ENCODE measurements at regions not wholly inside any gene's neighbourhood (a gene's known extent, or its start where the extent isn't known, plus 50 kb on each side); places are given as distances from the start of the nearest gene placed in this dataset.

DNA sequence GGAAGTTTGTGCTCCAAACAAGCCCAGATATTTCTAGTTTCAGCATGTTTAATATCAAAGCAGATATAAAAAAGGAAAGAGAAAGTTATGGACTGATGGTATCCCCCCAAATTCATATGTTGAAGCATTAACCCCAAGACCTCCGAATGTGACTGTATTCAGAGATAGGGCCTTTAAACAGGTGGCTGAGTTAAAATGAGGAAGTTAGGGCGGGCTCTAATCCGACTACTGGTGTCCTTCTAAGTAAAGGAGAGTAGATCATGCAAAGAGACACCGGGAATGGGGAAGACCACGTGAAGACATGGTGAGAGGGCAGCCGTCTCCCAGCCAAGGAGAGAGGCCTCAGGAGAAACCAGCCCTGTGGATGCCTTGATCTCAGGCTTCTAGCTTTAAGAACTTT is 324.1 kb upstream of the KIF2A start:
- H3K4me1 Mint-ChIP-seq (ENCODE audit: low read depth) = no peaks in the 10 kb centered on the region
- peaks cover 5% of the 10 kb centered on the region for H3K27me3 Mint-ChIP-seq
- no peak overlapping the region for H3K4me3 Mint-ChIP-seq
- peaks cover 2% of the 10 kb centered on the region for H3K9me3 Mint-ChIP-seq (ENCODE audit: low read depth)
- no peak overlapping the region for H3K27ac Mint-ChIP-seq
- H3K36me3 Mint-ChIP-seq = no peaks in the 10 kb centered on the region

DNA sequence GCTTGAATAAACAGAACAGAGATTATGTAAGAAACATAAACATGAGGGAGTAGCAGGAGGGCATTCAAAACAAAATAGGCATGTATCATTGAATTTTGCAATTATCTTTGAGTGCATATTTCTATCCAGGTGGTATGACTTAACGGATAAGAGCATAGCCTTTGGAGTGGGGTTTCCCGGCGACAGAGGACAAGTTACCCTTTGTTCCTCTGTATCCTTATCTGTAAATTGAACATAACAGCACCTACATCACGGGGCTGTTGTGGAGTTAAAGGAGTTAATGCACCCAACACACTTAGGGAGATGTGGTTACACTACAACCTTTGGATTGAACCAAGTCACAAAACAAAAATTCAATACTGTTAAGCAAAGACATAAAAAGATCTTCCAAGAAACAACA is 314.6 kb upstream of the KIF2A start:
- Mint-ChIP-seq H3K27ac (no peak overlapping the region), H3K27me3 (peaks cover 3% of the 10 kb centered on the region), H3K4me3 (no peak overlapping the region), H3K9me3 (ENCODE audit: low read depth) (peaks cover 7% of the 10 kb centered on the region), H3K36me3 (no peaks in the 10 kb centered on the region), H3K4me1 (ENCODE audit: low read depth) (no peaks in the 10 kb centered on the region)

DNA sequence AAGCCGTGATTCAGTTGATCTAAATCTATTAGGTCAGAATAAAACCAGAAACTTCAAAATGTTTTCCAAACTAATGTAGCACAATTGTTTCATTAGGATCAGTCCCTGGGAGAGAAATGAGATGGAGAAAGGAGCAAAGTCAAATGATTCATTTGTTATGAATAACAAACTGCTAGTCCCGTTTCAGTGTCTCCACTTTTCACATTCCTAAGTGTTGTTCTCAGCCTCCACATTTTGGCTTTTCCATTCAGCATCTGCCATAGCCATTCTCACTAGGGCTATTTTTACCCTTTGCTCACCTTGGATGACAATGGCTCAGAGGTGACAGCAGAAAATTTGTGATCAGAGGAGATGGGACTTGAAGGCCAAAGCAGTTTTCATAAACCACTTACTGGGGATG is 314.1 kb upstream of the KIF2A start:
- Mint-ChIP-seq H3K27ac (no peak overlapping the region), H3K9me3 (ENCODE audit: low read depth) (peaks cover 4% of the 10 kb centered on the region), H3K27me3 (peaks cover 3% of the 10 kb centered on the region), H3K4me3 (no peak overlapping the region), H3K4me1 (ENCODE audit: low read depth) (no peaks in the 10 kb centered on the region), H3K36me3 (no peaks in the 10 kb centered on the region)

DNA sequence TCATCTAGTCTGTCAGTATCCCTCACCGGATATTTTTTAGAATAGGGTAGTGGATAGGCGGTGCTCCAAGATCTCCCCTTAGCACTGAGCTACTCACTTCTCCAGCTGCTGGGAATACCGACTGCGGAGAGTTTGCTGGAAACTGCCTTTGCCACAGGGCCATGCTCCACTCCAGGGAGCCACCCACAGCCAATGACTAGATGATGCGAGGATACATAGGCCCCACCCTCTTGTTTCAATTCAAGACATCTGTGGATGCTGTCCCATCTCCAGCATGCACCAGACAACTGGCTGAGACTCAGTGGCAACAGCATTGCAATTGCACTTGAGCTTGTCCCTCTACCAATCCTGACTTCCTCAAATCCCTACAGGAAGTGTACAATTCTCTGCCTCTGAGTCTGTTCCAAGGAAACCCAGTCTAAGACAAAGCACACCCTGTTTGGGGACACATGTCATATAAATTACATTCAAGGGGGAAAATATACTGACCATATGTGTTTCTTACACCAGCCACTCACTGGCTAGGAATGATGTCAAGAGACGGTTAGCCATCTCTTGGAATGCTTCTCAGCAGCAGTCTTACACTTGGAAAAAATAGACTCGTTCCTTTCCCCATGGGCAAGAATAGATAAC is 312.6 kb upstream of the KIF2A start:
- Mint-ChIP-seq H3K27ac (no peak overlapping the region), H3K27me3 (peaks cover 3% of the 10 kb centered on the region), H3K36me3 (no peaks in the 10 kb centered on the region), H3K4me3 (no peak overlapping the region), H3K4me1 (ENCODE audit: low read depth) (no peaks in the 10 kb centered on the region), H3K9me3 (ENCODE audit: low read depth) (no peaks in the 10 kb centered on the region)

DNA sequence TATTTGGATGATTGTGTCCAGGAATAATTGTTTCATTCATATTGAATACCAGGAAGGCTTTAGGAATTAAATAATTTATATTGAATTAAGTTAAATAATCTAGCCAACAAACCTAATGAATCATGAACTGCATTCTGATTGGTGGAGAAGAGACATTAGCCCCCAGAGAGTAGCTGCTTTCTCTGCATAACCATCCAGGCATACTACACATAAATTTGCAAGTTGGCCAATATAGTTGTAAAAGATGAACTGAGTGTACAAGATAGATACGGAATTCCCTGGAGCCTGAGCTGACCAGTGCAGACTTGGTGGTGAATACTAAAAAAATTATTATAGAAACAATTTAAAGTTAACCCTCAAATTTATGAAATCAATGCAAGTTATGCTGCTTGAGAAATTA is 311.8 kb upstream of the KIF2A start:
- Mint-ChIP-seq H3K36me3 (no peaks in the 10 kb centered on the region), H3K27ac (no peak overlapping the region), H3K4me3 (no peak overlapping the region), H3K9me3 (ENCODE audit: low read depth) (no peaks in the 10 kb centered on the region), H3K4me1 (ENCODE audit: low read depth) (no peaks in the 10 kb centered on the region), H3K27me3 (peaks cover 3% of the 10 kb centered on the region)

DNA sequence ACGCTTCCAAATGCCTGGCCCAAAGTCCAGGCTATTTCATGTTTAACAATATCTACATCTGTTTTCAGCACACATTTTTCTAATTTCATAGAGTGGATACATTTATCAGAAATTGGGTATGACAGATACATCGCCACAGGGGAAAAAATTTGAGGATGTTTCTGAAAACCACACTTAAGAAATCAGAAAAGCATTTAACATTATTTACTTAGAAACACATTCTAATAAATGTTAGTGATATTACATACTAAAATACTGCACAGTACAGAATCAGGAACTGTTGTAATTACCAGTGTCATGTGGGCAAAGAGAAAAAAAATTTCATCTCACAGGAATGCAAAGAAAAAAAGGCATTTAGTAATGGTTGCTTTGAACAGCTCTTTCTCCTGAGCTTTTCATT is 310.5 kb upstream of the KIF2A start:
- H3K4me1 Mint-ChIP-seq (ENCODE audit: low read depth) = no peaks in the 10 kb centered on the region
- no peaks in the 10 kb centered on the region for H3K27me3 Mint-ChIP-seq
- no peak overlapping the region for H3K27ac Mint-ChIP-seq
- no peak overlapping the region for H3K4me3 Mint-ChIP-seq
- H3K9me3 Mint-ChIP-seq (ENCODE audit: low read depth) = no peaks in the 10 kb centered on the region
- no peaks in the 10 kb centered on the region for H3K36me3 Mint-ChIP-seq

DNA sequence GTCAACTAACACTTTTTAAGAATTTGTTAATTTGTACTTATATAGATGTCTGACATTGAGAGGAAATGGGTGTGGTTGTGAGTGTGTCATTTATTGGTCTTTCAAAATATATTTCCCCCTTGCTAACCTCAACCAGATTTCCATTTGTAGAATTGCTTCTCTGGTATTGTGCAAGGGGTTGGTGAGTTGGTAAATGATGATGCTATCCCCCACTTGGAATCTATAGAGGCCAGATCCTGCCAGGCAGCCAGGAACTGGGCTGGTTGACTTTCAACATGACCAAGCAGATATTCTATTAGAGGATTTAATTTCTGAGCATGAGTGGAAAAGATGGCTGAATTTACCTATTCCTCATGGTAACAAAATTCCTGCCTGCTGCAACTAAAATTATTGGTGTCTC is 306.6 kb upstream of the KIF2A start:
- Mint-ChIP-seq H3K36me3 (no peaks in the 10 kb centered on the region), H3K4me3 (no peak overlapping the region), H3K4me1 (ENCODE audit: low read depth) (no peaks in the 10 kb centered on the region), H3K9me3 (ENCODE audit: low read depth) (peaks cover 3% of the 10 kb centered on the region), H3K27ac (no peak overlapping the region), H3K27me3 (peaks cover 5% of the 10 kb centered on the region)

DNA sequence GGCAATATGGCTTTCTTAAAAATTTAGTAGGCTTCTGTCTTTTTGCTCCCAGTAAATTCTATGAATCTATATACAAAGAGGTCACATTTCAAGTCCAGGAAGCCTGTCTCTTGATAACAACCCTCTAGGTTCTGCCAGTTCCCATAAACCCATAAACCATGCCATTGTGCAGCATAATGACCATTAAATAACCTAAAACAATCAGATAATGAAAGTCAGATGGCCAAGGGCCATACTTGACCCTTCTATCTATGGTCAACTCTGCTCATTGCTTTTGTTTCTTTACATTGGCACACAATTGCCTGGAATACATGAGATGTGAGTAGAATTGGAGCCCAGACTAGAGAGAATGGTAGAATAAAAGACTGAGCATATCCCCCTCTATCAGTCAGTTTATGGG is 305.4 kb upstream of the KIF2A start:
- peaks cover 3% of the 10 kb centered on the region for H3K9me3 Mint-ChIP-seq (ENCODE audit: low read depth)
- no peaks in the 10 kb centered on the region for H3K4me1 Mint-ChIP-seq (ENCODE audit: low read depth)
- H3K27me3 Mint-ChIP-seq = peaks cover 9% of the 10 kb centered on the region
- H3K4me3 Mint-ChIP-seq = no peak overlapping the region
- H3K36me3 Mint-ChIP-seq = no peaks in the 10 kb centered on the region
- H3K27ac Mint-ChIP-seq = no peak overlapping the region

DNA sequence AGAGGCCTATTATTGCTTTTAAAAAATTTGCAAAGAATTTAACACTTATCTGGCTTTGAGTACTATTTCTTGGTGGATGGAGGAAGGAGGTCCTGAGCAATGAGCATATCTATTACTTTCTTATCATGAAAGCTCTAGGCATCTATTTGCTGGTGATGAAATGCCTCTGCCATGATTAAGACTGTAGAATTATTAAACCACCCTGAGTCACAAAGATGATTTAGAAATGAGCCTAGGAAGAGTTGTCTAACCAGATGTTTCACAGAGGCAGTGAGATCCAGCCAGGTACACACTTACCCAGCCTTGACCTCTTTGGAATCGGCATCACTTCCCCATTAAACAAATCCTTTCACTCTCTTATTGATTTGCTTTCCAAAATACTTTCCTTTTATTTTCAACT is 304.4 kb upstream of the KIF2A start:
- H3K4me3 Mint-ChIP-seq = no peak overlapping the region
- H3K9me3 Mint-ChIP-seq (ENCODE audit: low read depth) = peaks cover 3% of the 10 kb centered on the region
- no peak overlapping the region for H3K27ac Mint-ChIP-seq
- H3K36me3 Mint-ChIP-seq = no peaks in the 10 kb centered on the region
- H3K4me1 Mint-ChIP-seq (ENCODE audit: low read depth) = no peaks in the 10 kb centered on the region
- peaks cover 11% of the 10 kb centered on the region for H3K27me3 Mint-ChIP-seq

DNA sequence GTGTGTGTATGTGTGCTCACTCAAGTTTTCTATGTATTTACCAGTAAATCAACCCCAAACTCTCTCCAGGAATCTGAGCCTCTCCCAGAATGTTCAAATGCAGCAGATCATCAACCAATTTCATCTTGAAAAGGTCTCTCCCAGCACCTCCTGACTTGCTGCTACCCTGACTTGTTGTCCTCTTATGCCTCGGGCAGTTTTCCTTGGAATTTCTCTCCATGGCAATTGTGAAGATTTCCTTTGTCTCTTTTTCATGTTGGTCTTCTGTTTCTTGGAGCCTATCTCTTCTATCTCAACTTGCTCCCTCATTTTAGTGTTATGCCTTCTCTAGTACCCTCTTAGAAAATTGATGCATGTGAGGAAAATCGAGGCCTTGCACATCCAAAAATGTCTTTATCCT is 303.6 kb upstream of the KIF2A start:
- Mint-ChIP-seq H3K4me1 (ENCODE audit: low read depth) (no peaks in the 10 kb centered on the region), H3K36me3 (no peaks in the 10 kb centered on the region), H3K27ac (no peak overlapping the region), H3K9me3 (ENCODE audit: low read depth) (peaks cover 3% of the 10 kb centered on the region), H3K27me3 (peaks cover 12% of the 10 kb centered on the region), H3K4me3 (no peak overlapping the region)

DNA sequence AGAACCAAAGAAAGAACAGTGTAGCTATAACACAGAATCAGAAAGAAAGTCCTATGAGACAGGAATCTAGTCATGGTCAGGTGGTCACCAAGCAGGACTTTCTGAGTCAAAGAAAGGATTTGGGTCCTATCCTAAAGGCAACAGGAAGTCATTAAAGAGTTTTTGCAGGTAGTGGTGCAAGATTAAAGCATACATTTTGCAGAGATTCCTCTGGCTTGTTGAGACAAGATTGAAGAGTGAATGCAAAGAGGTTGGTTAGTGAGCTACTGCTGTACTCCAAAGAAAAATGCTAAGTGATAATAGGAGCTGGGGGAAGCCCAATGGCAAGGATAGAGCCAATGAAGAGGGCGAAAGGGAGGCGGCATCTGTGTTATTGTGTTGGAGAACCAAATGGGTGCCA is 300.5 kb upstream of the KIF2A start:
- H3K9me3 Mint-ChIP-seq (ENCODE audit: low read depth) = peaks cover 3% of the 10 kb centered on the region
- H3K27me3 Mint-ChIP-seq = peaks cover 15% of the 10 kb centered on the region
- H3K27ac Mint-ChIP-seq = no peak overlapping the region
- no peak overlapping the region for H3K4me3 Mint-ChIP-seq
- H3K4me1 Mint-ChIP-seq (ENCODE audit: low read depth) = no peaks in the 10 kb centered on the region
- no peaks in the 10 kb centered on the region for H3K36me3 Mint-ChIP-seq

DNA sequence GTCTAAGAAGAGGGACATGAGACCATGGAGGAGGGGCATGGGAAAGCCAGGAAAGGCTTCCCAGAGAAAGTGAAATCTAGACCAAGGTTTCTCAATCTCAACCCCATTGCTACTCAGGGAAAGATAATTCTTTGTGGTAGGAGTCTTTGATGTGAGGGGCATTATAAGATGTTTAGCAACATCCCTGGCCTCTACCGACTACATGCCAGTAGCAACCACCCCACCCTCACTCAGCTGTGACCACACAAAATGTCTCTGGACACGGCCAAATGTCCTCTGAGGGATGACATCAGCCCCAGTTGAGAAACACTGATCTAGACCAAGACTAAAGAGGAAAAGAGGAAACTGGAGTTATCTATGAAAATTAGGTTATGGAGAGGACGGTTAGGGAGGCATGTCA is 298.5 kb upstream of the KIF2A start:
- peaks cover 16% of the 10 kb centered on the region for H3K27me3 Mint-ChIP-seq
- no peaks in the 10 kb centered on the region for H3K9me3 Mint-ChIP-seq (ENCODE audit: low read depth)
- H3K4me1 Mint-ChIP-seq (ENCODE audit: low read depth) = no peaks in the 10 kb centered on the region
- H3K36me3 Mint-ChIP-seq = no peaks in the 10 kb centered on the region
- no peak overlapping the region for H3K27ac Mint-ChIP-seq
- H3K4me3 Mint-ChIP-seq = no peak overlapping the region

DNA sequence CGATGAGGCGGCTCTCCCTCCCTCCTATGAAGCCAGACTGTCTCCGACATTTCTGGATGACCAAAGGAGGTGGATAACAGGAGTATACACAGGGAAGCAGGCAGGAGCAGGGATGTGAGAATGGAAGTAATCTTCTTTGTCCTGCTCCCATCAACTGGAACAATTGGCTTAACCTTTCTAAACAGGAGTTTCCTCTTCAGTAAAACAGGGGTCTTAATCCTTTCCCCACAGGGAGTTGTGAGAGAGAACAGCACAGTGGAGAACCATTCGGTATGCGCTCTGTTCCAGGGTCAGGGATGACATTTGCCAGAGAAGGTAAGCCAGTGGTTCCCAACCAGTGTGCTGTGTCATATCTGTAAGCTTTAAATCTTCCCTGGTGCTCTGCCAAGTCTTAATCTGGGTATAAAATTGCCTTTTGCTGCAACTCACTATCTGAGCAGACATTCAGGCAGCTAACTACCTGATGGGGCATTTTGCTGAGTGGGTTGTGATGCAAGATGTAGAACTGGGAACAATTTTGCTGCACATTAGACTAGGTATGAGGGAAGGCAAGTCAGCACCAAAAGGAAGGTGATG is 294.8 kb upstream of the KIF2A start:
- Mint-ChIP-seq H3K27me3 (peaks cover 7% of the 10 kb centered on the region), H3K4me3 (no peak overlapping the region)

DNA sequence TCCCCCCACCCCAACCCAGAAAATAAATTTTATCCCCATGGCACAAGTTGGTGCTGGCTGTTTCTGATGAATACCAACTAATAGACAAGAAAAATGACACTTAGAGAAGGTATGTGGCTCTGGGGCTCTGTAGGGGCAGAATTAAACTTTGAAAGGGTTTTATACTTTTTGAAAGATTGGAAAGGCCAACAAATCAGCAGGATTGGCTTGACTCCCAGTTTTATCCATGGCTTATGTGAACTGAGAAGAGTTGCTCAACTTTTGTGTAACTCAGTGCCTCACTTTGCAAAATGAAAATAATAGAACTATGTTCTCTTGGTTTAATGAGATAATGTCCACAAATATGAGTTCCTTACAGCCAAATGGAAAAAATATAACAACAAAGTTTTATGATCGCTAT is 288.9 kb upstream of the KIF2A start:
- H3K27me3 Mint-ChIP-seq = no peaks in the 10 kb centered on the region
- no peaks in the 10 kb centered on the region for H3K4me1 Mint-ChIP-seq (ENCODE audit: low read depth)
- H3K9me3 Mint-ChIP-seq (ENCODE audit: low read depth) = no peaks in the 10 kb centered on the region
- no peaks in the 10 kb centered on the region for H3K36me3 Mint-ChIP-seq
- no peak overlapping the region for H3K4me3 Mint-ChIP-seq
- no peak overlapping the region for H3K27ac Mint-ChIP-seq

More for the DNA sequence above, 294.8 kb upstream of the KIF2A start:
- no peaks in the 10 kb centered on the region for H3K36me3 Mint-ChIP-seq
- H3K9me3 Mint-ChIP-seq (ENCODE audit: low read depth) = no peaks in the 10 kb centered on the region
- H3K4me1 Mint-ChIP-seq (ENCODE audit: low read depth) = no peaks in the 10 kb centered on the region
- H3K27ac Mint-ChIP-seq = no peak overlapping the region

DNA sequence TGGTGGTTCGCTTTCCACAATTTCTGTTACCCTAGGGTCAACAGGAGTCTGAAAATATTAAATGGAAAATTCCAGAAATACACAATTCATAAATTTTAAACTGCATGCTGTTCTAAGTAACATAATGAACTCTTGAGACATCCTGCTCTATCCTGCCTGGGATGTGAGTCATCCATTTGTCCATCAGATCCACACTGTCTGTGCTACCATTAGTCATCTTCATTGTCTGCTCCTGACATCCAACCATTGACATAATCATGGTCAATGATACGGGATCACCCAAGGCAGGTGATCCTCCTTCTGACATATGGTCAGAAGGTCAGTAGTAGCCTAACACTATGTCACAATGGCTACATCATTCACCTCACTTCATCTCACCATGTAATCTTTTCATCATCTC is 276.7 kb upstream of the KIF2A start:
- Mint-ChIP-seq H3K9me3 (ENCODE audit: low read depth) (peaks cover 3% of the 10 kb centered on the region), H3K27me3 (no peaks in the 10 kb centered on the region), H3K36me3 (no peaks in the 10 kb centered on the region), H3K4me1 (ENCODE audit: low read depth) (no peaks in the 10 kb centered on the region), H3K4me3 (no peak overlapping the region), H3K27ac (no peak overlapping the region)

DNA sequence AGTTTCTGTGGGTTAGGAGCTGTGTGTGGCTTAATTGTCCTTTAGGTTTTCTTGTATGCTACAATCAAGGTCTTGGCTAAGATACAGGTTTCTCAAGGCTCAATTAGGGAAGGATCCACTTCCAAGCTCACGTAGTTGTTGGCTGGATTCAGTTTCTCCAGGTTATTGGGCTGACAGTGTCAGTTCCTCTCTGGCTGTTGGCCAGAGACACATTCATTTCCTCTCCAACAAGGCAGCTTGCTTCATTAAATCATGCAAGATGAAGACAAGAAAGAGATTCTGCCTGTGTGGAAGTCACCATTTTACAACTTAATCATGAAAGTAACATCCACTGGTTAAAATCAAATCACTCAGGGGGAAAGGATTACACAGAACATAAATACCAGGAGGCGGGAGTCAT is 275.7 kb upstream of the KIF2A start:
- Mint-ChIP-seq H3K36me3 (no peaks in the 10 kb centered on the region), H3K27ac (no peak overlapping the region), H3K9me3 (ENCODE audit: low read depth) (peaks cover 3% of the 10 kb centered on the region), H3K27me3 (no peaks in the 10 kb centered on the region), H3K4me1 (ENCODE audit: low read depth) (no peaks in the 10 kb centered on the region), H3K4me3 (no peak overlapping the region)
